ENCODE measurements at regions not wholly inside any gene's neighbourhood (a gene's known extent, or its start where the extent isn't known, plus 50 kb on each side); places are given as distances from the start of the nearest gene placed in this dataset.
"Not testable (repeated sequence)": the region's sequence is repeated elsewhere in the genome, so short reads cannot be mapped to it uniquely, and the experiment has no call there.

GRCh38 chr3:107001635-107002034 is 375.6 kb upstream of the CCDC54 start:
- no peak overlapping the region for H3K9ac ChIP-seq (ENCODE audit: low read depth, low read length)

GRCh38 chr3:107005352-107005751 is 371.9 kb upstream of the CCDC54 start:
- not testable (repeated sequence) for H3K27ac ChIP-seq (ENCODE audit: low read depth, low read length); H3K4me1 ChIP-seq (ENCODE audit: insufficient read depth, low read length); H3K27me3 ChIP-seq (ENCODE audit: insufficient read depth, low read length); H3K36me3 ChIP-seq (ENCODE audit: insufficient read depth, low read length); H3K9ac ChIP-seq (ENCODE audit: low read depth, low read length); H3K4me3 ChIP-seq (ENCODE audit: low read length); H3K9me3 ChIP-seq (ENCODE audit: insufficient read depth, low read depth, low read length)
- WGBS = 67% methylated on average over 4 of the region's 4 CpGs

More at GRCh38 chr3:107001635-107002034, 375.6 kb upstream of the CCDC54 start:
- Histone ChIP-seq H3K9me3 (ENCODE audit: insufficient read depth, low read depth, low read length) (peaks cover 12% of the 10 kb centered on the region), H3K27me3 (ENCODE audit: insufficient read depth, low read length) (no peaks in the 10 kb centered on the region), H3K27ac (ENCODE audit: low read depth, low read length) (no peak overlapping the region), H3K36me3 (ENCODE audit: insufficient read depth, low read length) (0 out of 2 replicates have a peak, but pooled peaks cover 3% of the 10 kb centered on the region), H3K4me1 (ENCODE audit: insufficient read depth, low read length) (peaks cover 3% of the 10 kb centered on the region; the same call in 1 of the 2 replicates), H3K4me3 (ENCODE audit: low read length) (no peak overlapping the region)
- no CpG with 5 or more reads among the region's 2 CpGs for WGBS

DNA sequence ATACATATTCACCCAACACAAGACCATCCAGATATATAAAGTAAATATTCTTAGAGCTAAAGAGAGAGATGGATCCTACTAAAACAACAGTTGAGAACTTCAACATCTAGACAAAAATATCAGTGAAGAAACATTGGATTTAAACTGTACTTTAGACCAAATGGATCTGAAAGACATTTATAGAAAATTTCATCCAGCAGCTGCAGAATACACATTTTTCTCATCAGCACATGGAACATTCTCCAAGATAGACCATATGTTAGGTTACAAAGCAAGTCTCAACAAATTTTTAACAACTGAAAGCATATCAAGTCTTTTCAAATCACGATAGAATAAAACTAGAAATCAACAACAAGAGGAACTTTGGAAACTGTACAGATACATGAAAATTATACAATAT is 369.0 kb upstream of the CCDC54 start:
- no peak overlapping the region for H3K27ac ChIP-seq (ENCODE audit: low read depth, low read length)
- no peaks in the 10 kb centered on the region for H3K27me3 ChIP-seq (ENCODE audit: insufficient read depth, low read length)
- H3K36me3 ChIP-seq (ENCODE audit: insufficient read depth, low read length) = no peaks in the 10 kb centered on the region
- no peak overlapping the region for H3K4me3 ChIP-seq (ENCODE audit: low read length)
- WGBS = 100% methylated on average over 1 of the region's 1 CpG
- no peak overlapping the region for H3K9ac ChIP-seq (ENCODE audit: low read depth, low read length)
- H3K9me3 ChIP-seq (ENCODE audit: insufficient read depth, low read depth, low read length) = no peaks in the 10 kb centered on the region
- H3K4me1 ChIP-seq (ENCODE audit: insufficient read depth, low read length) = no peaks in the 10 kb centered on the region

GRCh38 chr3:107013641-107014040 is 363.6 kb upstream of the CCDC54 start:
- no peaks in the 10 kb centered on the region for H3K36me3 ChIP-seq (ENCODE audit: insufficient read depth, low read length)
- no peaks in the 10 kb centered on the region for H3K4me1 ChIP-seq (ENCODE audit: insufficient read depth, low read length)
- H3K9ac ChIP-seq (ENCODE audit: low read depth, low read length) = no peak overlapping the region
- no peaks in the 10 kb centered on the region for H3K27me3 ChIP-seq (ENCODE audit: insufficient read depth, low read length)
- no peak overlapping the region for H3K4me3 ChIP-seq (ENCODE audit: low read length)
- H3K27ac ChIP-seq (ENCODE audit: low read depth, low read length) = no peak overlapping the region
- H3K9me3 ChIP-seq (ENCODE audit: insufficient read depth, low read depth, low read length) = peaks cover 16% of the 10 kb centered on the region
- WGBS = no CpG with 5 or more reads among the region's 1 CpG

DNA sequence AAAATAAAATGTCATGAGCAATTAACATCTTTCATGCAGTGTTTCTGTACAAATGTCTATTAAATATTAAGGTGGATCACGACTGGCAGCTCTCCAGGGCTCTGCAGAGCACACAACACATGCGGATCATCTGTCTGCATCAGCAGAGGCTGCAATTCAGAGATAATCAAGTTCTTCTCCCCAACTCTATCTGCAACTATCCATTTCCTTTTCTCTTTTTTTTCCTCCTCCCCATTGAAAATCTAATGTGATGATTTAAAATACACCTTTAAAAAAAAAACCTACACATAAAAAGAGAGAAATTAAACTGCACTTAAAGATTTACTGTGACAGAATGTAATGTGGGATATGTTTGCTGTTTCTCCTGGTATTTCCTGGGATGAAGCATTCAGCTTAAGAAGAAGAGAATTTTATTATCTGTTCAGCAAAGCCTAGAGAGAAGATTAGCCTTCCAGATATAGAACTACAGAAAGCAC is 352.6 kb upstream of the CCDC54 start:
- 83% methylated on average over 2 of the region's 2 CpGs for WGBS
- Histone ChIP-seq H3K27me3 (ENCODE audit: insufficient read depth, low read length) (no peaks in the 10 kb centered on the region), H3K4me3 (ENCODE audit: low read length) (no peak overlapping the region), H3K36me3 (ENCODE audit: insufficient read depth, low read length) (no peaks in the 10 kb centered on the region), H3K27ac (ENCODE audit: low read depth, low read length) (no peak overlapping the region), H3K9ac (ENCODE audit: low read depth, low read length) (no peak overlapping the region), H3K9me3 (ENCODE audit: insufficient read depth, low read depth, low read length) (no peaks in the 10 kb centered on the region), H3K4me1 (ENCODE audit: insufficient read depth, low read length) (peaks cover 7% of the 10 kb centered on the region; the same call in 1 of the 2 replicates)

DNA sequence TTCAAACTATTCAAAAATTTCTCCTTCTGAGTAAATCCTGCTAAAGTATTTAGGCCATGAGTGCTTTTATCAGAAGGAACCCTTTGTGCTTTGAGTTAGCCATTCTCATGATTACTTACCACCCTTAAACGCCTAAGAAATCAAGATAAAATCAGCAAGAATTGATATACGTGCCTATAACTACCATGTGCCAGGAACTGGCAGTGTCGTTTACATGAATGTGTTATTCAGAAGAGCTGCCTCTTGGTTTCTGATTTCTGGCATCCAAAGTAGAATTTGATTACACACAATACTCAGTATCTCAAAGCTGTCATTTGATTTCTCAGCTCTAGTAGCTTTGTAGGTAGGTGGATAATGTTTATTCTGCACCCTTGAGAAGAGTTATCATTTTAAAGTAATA is 351.3 kb upstream of the CCDC54 start:
- H3K4me3 ChIP-seq (ENCODE audit: low read length) = no peak overlapping the region
- 95% methylated on average over 3 of the region's 3 CpGs for WGBS
- no peaks in the 10 kb centered on the region for H3K36me3 ChIP-seq (ENCODE audit: insufficient read depth, low read length)
- H3K4me1 ChIP-seq (ENCODE audit: insufficient read depth, low read length) = peaks cover 7% of the 10 kb centered on the region; the same call in 1 of the 2 replicates
- H3K27me3 ChIP-seq (ENCODE audit: insufficient read depth, low read length) = no peaks in the 10 kb centered on the region
- H3K9ac ChIP-seq (ENCODE audit: low read depth, low read length) = no peak overlapping the region
- H3K9me3 ChIP-seq (ENCODE audit: insufficient read depth, low read depth, low read length) = no peaks in the 10 kb centered on the region
- no peak overlapping the region for H3K27ac ChIP-seq (ENCODE audit: low read depth, low read length)

- Histone ChIP-seq H3K9ac (ENCODE audit: low read depth, low read length) (no peak overlapping the region), H3K4me3 (ENCODE audit: low read length) (no peak overlapping the region), H3K36me3 (ENCODE audit: insufficient read depth, low read length) (no peaks in the 10 kb centered on the region), H3K9me3 (ENCODE audit: insufficient read depth, low read depth, low read length) (no peaks in the 10 kb centered on the region), H3K27me3 (ENCODE audit: insufficient read depth, low read length) (no peaks in the 10 kb centered on the region), H3K4me1 (ENCODE audit: insufficient read depth, low read length) (peaks cover 7% of the 10 kb centered on the region; the same call in 1 of the 2 replicates), H3K27ac (ENCODE audit: low read depth, low read length) (no peak overlapping the region)
- WGBS = 86% methylated on average over 1 of the region's 1 CpG
Observed at GRCh38 chr3:107028086-107028485, 349.2 kb upstream of the CCDC54 start.

DNA sequence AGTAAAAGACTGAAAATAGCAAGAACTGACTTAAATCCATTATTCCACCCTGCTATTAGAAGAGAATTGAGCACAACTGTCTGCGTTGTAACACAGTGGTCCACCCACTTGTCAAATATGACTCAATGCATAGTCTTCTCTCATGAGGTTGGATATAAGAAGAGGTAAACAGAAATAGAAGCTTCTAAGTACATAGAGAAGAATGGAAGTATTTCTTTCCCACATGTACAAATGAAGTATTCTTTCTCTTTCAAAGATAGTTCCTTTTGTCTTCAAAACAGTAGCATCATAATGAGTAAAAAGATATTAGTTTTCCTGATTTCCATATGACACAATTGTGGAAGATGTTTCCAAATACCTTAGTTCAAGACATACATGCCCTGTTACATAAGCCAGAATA is 348.6 kb upstream of the CCDC54 start:
- peaks cover 7% of the 10 kb centered on the region; the same call in 1 of the 2 replicates for H3K4me1 ChIP-seq (ENCODE audit: insufficient read depth, low read length)
- no peaks in the 10 kb centered on the region for H3K9me3 ChIP-seq (ENCODE audit: insufficient read depth, low read depth, low read length)
- no peak overlapping the region for H3K27ac ChIP-seq (ENCODE audit: low read depth, low read length)
- no peaks in the 10 kb centered on the region for H3K36me3 ChIP-seq (ENCODE audit: insufficient read depth, low read length)
- WGBS = 100% methylated on average over 1 of the region's 1 CpG
- no peak overlapping the region for H3K4me3 ChIP-seq (ENCODE audit: low read length)
- no peak overlapping the region for H3K9ac ChIP-seq (ENCODE audit: low read depth, low read length)
- H3K27me3 ChIP-seq (ENCODE audit: insufficient read depth, low read length) = no peaks in the 10 kb centered on the region

GRCh38 chr3:107032111-107032510 is 345.1 kb upstream of the CCDC54 start:
- Histone ChIP-seq H3K36me3 (ENCODE audit: insufficient read depth, low read length) (no peaks in the 10 kb centered on the region), H3K4me1 (ENCODE audit: insufficient read depth, low read length) (no peaks in the 10 kb centered on the region), H3K27ac (ENCODE audit: low read depth, low read length) (no peak overlapping the region), H3K9ac (ENCODE audit: low read depth, low read length) (no peak overlapping the region), H3K27me3 (ENCODE audit: insufficient read depth, low read length) (no peaks in the 10 kb centered on the region), H3K9me3 (ENCODE audit: insufficient read depth, low read depth, low read length) (peaks cover under 1% of the 10 kb centered on the region; the same call in 1 of the 2 replicates), H3K4me3 (ENCODE audit: low read length) (no peak overlapping the region)
- 100% methylated on average over 1 of the region's 2 CpGs for WGBS

- no peaks in the 10 kb centered on the region for H3K27me3 ChIP-seq (ENCODE audit: insufficient read depth, low read length)
- no peaks in the 10 kb centered on the region for H3K4me1 ChIP-seq (ENCODE audit: insufficient read depth, low read length)
- H3K36me3 ChIP-seq (ENCODE audit: insufficient read depth, low read length) = no peaks in the 10 kb centered on the region
- H3K27ac ChIP-seq (ENCODE audit: low read depth, low read length) = no peak overlapping the region
- no peak overlapping the region for H3K9ac ChIP-seq (ENCODE audit: low read depth, low read length)
- H3K9me3 ChIP-seq (ENCODE audit: insufficient read depth, low read depth, low read length) = peaks cover 8% of the 10 kb centered on the region; the same call in 1 of the 2 replicates
- WGBS = no CpG with 5 or more reads among the region's 3 CpGs
- no peak overlapping the region for H3K4me3 ChIP-seq (ENCODE audit: low read length)
Observed at GRCh38 chr3:107034142-107034541, 343.1 kb upstream of the CCDC54 start.

DNA sequence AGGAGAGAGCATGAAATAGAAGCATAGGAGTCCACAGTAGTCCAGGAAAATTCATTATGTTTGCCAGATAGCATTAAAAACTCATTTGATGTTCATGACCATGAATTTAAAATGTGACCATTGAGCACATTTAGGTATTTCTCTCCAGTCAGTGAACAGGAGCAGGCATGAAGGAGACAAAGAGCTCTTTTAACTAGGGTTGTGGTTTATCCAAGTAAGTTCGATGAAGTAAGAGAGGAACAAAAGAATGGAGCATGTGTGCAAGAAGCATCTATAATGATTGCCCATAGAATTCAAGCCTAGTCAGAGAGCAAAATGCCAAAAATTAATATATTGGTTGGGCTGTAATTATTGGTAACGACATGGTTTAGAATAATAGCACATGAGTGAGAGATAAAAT is 342.1 kb upstream of the CCDC54 start:
- H3K4me1 ChIP-seq (ENCODE audit: insufficient read depth, low read length) = no peaks in the 10 kb centered on the region
- no peak overlapping the region for H3K4me3 ChIP-seq (ENCODE audit: low read length)
- no peaks in the 10 kb centered on the region for H3K27me3 ChIP-seq (ENCODE audit: insufficient read depth, low read length)
- no peaks in the 10 kb centered on the region for H3K36me3 ChIP-seq (ENCODE audit: insufficient read depth, low read length)
- WGBS = 93% methylated on average over 2 of the region's 2 CpGs
- no peak overlapping the region for H3K9ac ChIP-seq (ENCODE audit: low read depth, low read length)
- H3K27ac ChIP-seq (ENCODE audit: low read depth, low read length) = no peak overlapping the region
- peaks cover 8% of the 10 kb centered on the region; the same call in 1 of the 2 replicates for H3K9me3 ChIP-seq (ENCODE audit: insufficient read depth, low read depth, low read length)

GRCh38 chr3:107044677-107045076 is 332.6 kb upstream of the CCDC54 start:
- no peak overlapping the region for H3K4me3 ChIP-seq (ENCODE audit: low read length)
- WGBS = 100% methylated on average over 1 of the region's 1 CpG
- H3K4me1 ChIP-seq (ENCODE audit: insufficient read depth, low read length) = no peaks in the 10 kb centered on the region
- H3K27ac ChIP-seq (ENCODE audit: low read depth, low read length) = no peak overlapping the region
- H3K36me3 ChIP-seq (ENCODE audit: insufficient read depth, low read length) = no peaks in the 10 kb centered on the region
- H3K9me3 ChIP-seq (ENCODE audit: insufficient read depth, low read depth, low read length) = no peaks in the 10 kb centered on the region
- no peaks in the 10 kb centered on the region for H3K27me3 ChIP-seq (ENCODE audit: insufficient read depth, low read length)
- no peak overlapping the region for H3K9ac ChIP-seq (ENCODE audit: low read depth, low read length)

Data from HUES64 (cell line).